GM21723 (cell line): ENCODE measurements at regions not wholly inside any gene's neighbourhood (a gene's known extent, or its start where the extent isn't known, plus 50 kb on each side); places are given as distances from the start of the nearest gene placed in this dataset.

Experiments used
- ATAC-seq: cut with Tn5 transposase; IDR thresholded peaks from one replicate; pipeline ENCODE4 v1.9.1; 2021; ENCODE audit warnings: mild to moderate bottlenecking, moderate library complexity; ENCODE audit not compliant: unreplicated experiment

DNA sequence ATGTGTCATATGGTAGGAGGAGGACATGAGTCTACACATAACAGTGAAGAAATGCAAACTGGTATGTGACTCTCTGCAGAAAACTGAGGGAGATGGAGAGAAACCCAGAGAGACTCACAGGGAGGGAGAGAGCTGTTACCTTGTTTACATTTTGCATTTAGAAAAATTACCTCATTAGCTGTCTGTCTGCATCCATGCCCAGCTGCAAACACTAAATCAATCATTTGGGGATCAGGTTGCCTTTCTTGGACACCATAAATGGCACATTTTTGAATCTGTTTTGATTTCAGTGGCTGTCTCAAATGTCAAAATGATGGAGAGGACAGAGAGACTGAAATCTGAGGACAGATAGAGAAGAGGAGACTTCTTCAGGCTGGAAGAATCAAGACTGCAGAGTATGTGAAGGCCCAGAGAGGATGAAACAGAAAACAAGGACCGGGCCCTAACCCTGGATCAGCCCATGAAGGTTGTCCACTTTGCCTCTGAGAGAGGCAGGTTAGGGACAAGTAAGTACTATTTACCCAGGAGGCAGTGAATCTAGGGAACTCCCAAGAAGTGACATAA is 92.2 kb downstream of the UNC5CL start:
- ATAC-seq, result no peak

DNA sequence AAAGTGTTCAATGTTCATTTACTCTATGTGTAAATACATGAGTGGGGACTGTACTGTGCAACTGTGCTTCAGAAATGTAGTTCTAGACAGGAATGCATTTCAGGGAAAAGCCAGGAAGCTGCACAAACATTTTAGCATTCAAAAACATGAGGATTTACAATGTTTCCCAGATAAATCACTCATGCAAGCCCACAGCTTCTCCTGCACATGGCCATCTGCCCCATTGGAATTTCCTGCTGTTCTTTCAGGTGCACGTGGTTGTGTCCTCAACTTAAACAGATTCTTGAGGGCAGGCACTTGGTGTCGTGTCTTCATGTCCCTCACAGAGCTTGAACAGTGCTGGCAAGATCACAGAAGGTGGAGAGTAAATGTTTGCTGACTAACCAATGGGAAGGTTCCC is 101.5 kb downstream of the UNC5CL start:
- no peak for ATAC-seq

DNA sequence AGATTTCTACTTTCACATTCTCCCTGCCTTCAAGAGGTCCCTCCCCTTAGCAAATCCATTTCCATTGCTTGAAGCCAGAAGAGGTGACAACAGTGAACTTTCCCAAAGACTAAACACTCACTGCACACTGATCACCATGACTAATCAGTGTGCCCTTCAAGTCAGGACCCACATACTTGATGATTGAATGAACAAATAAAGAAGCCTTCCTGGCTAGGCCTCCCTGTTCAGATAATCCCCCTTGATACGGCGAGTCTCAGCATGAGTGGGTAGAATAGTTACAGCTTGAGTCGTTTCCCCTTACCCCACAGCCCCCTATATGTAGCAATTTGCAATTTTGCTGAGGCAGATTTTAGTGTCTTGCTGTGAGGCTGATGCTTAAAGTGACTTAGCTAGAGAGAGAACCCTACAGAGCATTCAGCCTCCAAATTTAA is 102.2 kb downstream of the UNC5CL start:
- no peak for ATAC-seq

DNA sequence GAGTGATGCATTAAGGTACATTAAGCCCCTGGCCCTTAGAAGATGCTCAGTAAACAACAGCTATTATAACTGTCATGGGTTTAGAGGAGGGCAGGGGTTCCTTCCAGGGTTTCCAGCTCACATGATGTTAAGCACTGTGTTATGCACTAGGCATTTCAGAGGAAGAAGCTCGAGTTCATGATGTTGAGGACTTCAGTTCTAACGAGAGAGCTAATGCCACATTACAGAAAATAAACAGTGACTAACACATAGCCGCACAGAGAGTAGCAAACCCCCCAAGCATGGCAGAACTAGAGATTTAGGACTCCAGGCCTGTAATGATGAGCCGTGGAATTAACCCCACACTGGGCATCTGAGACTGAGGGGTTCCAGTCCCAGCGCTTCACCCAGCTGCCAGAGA is 105.2 kb downstream of the UNC5CL start:
- ATAC-seq, result no peak

DNA sequence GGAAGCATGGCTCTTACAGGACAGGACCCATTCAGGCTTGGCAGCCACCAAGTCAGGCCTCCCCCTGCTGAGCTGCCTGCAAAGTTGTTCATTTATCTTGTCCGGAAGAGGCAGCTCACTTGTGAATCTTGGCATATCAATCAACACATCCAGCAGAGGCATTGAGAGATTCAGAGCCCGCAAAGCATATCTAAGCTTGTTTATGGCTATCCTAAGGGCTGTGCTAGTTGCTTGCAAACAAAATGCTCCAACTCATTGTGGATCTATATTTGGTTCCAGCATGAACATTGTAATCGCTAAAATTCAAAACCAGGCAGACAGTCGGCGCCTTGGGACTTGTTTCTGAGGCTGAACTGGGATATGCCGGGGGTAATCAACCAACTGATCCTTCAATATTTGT is 106.1 kb downstream of the UNC5CL start:
- no peak for ATAC-seq

DNA sequence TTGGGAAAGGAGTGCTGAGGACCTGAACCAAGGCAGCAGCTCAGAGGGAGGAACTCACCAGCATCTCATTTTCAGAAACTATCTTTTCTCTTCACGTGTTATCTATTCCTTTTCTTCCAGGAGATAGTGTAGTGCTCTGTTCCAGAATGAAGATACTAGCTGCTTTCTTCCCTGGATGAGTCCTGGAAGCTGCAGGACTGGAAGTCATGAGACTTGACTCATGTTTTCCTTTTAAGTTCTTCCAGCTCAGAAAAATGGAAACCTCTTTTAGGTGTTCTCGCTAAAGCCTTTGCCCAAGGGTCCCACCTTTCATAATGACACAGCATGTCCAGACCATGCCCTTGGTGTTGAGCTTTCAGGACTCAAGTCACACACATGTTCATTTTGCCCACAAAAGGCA is 106.7 kb downstream of the UNC5CL start:
- ATAC-seq, result no peak

DNA sequence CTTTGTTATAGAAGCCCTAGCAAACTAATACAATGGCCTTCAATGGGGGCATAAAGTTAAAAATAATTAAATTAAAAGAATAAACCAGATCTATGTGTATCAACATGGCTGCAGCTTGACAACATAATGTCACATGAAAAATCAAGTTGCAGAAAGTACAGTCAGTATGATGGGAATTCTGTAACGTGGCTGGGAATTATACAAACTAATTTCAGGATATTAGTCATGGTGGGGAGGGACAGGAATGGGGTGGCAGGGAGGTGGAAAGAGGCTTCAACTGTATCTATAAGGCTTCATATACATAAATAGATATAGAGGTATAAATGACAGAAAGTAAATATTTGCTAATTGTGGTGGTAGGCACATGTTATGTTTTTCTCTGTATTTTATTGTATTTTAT is 107.1 kb downstream of the UNC5CL start:
- ATAC-seq, result no peak

DNA sequence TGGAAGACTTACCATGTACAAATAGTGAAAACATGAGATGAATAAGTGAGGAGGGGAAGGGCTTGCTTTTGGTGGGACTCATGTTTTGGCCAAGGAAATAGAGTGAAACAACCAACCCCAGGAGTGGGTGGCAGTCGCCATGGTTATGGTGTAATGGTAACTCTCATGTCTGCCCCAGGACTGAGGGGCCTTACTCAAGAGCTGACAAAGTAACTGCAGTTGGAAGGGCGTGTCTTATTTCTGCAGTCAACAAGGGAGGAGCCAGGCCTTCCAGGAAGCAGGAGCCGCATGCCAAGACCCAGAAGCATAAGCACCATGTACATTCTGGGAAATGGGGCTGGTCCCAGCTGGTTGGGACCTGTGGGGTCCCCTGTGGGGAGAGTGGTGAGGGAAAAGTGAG is 108.5 kb downstream of the UNC5CL start:
- no peak for ATAC-seq

DNA sequence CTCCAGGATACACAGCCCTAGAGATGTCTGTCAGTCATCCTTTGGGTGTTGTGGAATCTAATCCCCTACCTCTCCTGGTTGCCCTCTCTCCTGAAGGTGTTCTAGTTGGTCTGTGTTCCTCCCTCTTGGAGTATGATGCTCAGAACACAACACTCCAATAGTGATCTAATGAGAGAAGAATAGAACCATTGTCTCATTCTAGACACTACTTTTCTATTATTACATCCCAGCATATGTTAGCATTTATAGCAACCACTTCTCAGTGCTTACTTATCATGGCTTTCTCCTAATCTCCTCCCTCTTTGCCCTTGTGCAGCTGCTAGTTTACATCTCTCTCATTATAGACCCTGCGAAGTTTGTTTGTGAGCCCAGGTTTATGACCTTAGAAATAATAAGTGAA is 109.0 kb downstream of the UNC5CL start:
- no peak for ATAC-seq

DNA sequence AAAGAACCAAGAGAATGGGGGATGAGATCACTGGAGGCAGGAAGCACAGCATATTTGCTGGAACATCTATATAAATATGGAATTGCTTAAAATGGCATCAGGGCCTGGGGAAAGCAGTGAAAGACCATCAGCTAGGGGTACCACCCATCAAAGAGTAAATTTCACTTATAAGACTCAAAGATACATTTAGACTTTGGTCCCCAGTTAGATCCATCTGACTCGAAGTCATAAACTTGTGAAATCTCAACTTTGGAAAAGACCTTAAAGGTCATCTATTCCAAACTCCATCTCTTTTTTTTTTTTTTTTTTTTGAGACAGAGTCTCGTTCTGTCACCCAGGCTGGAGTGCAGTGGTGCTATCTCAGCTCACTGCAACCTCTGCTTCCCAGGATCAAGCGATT is 109.8 kb downstream of the UNC5CL start:
- ATAC-seq, result no peak

DNA sequence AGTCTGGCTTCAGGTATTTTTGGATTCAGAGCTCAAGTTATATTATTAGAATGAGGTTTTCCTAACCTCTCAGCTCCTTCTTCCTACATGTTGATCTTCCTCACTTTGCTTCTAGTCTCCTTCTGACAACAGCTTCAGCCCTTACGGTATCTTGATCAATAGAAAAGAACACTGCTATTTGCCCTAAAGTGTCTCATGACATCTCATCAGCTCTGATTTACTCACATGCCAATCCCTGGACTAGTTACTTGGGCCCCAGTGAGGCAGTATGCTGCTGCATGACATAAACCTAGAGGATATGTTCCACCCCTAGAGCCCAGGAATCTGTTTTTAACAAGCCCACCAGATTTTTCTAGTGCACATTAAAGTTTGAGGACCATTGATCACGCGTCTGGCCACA is 110.3 kb downstream of the UNC5CL start:
- no peak for ATAC-seq

DNA sequence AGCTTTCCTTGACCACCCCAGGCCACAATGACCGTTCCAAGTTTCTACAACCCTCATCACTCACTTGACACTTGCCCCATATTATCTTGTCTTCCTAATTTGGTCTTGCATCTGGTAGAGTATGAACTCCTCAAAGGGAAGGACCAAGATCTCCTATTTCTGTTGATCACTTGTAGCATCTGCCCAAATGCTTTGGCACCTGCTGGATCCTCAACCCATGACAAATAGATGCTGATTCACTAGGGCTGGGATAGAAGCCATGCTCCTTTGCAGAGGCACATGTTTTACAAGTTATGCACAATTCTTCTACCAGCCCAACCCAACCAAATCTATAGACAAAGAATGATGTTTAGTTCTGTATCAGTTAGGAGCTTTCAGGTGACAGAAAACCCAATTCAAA is 110.7 kb downstream of the UNC5CL start:
- ATAC-seq, result no peak

DNA sequence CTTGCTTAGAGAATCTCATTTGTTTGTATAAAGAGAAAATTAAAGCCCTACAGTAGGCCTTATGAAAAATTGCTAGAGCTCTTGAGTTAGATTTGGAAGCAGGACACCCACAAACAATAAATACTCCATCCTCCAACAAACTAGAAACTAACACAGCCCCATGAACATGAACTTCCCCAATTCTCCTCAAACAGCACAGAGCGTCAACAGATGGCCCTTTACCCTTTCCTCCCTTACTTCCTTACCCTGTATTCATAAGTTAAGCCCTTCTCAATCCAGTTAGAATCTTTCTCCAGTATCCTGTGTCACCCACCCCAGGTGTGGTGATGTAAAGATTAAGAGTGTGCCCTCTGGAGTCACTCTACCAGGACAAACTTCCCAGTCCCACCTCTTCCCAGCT is 113.7 kb downstream of the UNC5CL start:
- ATAC-seq, result no peak

DNA sequence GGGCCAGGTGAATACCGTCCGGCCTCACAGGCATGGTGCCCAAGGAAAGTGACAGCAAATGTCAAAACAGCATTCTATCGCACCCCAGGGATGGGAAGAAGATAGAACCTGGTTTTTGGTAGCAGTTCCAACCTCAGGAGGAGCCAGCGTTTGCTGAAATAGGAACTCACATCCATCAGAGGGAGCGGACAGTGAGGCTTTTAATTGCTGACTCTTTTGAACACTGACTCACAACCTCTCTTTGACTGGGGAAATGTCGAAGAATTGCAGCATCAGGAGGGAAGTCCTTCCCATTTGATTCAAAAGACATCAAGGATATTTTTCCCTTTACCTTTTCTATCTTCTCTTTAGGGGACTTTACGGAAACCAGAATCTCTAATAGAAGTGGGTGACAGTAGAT is 114.2 kb downstream of the UNC5CL start:
- no peak for ATAC-seq

DNA sequence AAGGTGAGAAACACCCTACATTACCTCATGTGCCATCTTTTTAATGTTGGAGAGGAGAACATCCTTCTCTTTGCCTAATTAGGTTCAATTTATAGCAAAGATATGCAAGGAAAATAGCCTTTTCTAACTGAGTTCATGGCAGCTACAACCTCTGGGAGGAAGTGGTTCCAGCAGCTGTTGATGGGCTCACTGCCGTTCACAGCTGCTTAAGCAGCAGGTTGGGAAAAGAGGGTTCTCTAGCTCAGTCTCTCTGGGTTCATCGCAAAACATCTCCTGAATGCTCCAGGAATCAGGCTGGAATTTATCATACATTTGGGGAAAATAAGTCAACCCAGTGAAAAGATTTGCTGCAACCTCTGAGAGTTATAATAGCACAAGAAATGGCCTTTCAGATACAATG is 115.1 kb downstream of the UNC5CL start:
- no peak for ATAC-seq

DNA sequence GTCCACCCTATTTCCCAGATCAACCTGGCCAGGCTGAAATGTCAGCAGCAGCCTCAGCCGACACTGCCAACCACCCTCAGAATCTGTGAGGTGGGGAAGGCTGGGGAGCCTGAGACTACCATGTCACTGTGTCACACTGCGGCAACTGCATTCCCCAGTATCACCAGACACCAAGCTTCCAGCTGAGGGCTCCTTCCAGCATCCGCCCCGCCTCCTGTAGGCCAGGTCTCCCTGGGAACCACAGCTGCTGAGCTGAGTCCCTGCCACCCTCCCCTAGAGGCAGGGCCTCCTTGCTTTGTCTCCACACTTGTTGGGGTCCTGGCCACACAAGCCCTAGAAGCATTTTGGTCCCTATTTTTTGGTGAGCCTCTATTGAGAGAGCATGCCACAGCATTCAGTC is 115.7 kb downstream of the UNC5CL start:
- ATAC-seq, result no peak

DNA sequence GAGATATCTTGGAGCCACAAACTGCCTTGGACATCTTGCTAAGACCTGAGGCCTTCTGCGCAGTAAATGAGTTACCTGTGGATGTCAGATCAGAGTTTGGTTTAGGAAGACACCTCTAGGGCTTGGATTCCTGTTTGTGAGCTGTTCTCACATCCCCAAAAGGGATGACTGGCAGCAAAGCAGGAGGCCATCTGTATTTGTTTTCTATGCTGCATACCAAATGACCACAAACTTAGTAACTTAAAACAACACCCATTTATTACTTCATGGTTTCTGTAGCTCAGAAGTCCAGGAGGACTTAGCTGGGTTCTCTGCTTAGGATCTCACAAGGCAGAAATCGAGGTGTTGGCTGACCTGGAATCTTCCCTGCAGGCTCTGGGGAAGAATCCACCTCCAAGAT is 116.7 kb downstream of the UNC5CL start:
- ATAC-seq, result no peak

DNA sequence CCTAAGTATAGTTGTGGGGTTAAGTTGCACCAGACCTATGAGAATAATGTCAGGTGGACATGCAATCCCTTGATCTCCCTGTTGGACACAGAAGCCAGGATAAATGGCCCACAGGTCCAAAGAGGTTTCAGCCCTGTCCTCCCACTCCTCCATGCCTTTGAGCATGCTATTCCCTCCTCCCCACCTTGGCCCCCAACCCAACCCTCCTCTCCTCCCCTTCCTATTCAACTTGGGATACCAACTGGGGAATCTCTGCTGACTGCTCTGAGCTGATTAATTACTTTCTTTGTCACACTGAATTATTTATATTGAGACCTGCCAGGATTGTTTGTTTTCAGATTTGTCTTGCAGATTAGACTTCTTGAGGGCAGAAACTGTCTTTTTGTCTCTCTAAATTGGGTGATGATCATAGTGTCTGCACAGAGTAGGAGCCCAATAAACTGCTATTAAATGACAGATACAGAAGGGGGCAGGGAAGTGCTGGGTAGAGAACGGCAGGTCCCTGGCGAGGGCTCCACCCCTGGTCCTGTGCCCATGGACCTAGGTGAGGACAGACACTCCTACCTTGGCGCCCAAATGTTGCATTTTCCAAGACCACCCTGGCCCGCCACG is 120.9 kb downstream of the UNC5CL start:
- ATAC-seq, result no peak

DNA sequence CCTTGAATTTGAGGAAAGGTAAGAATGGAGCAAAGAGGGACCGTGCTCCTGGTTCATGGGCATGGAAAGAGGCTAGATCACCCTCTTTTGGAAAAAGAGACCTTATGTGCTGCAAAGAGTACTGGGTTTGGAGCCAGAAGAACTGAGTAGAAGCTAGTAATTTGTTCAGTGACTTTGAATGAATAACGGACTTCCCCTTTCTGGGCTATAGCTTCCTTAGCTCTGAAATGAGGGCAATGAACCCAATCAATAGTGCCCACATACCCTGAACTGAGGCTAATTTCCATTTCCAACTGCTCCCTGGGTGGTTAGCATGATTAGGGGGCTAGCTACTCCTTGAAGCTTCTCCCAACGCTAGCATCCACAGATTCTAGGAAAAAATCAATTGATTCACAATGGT is 121.4 kb downstream of the UNC5CL start:
- ATAC-seq, result no peak

DNA sequence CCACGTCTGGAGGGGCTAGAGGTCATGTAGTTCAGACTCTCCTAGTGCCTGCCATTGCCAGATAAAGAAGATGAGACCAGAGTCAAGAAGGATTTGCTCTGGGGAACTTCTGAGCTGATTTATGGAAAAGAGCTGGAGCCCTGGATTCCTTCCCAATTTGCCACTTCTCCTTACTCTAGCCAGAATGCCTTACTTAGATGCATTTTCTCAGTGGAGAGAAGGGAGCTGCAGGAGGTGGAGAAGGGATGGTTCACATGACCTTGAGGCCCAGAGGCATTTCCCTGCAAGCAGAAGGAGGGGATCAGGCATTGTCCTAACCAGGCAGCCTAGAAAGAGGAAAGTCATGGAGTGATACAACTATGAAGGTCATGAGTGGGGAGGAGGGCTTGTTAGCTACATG is 122.2 kb downstream of the UNC5CL start:
- ATAC-seq, result no peak

DNA sequence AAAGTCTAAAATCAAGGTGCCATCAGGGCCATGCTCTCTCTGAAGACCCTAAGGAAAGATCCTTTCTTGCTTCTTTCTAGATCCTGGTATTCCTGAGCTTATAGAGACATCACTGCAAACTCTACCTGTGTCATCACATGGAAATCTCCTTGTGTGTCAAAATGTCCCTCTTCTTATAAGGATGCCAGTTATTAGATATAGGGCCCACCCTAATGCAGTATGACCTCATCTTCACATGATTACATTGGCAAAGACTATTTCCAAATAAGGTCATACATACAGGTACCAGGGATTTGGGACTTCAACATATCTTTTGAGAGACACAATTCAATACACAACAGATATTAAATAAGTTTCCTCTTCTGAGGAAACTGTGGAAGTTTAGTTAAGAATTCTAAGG is 123.9 kb downstream of the UNC5CL start:
- ATAC-seq, result no peak

DNA sequence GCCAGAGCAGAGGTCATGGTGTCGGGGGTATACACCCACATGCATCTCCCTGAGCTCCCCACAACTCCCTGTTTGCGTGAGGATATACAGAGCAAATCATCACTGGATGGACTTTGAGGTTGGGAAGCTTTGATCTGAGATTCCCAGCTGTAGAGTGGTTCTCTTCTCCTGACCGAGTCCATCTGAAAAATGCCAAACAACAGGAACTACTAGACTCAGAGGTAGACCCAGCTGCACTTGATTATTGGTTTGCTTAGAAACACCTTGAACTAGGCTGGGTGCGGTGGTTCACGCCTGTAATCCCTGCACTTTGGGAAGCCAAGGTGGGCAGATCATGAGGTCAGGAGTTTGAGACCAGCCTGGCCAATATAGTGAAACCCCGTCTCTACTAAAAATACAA is 125.0 kb downstream of the UNC5CL start:
- ATAC-seq, result no peak
